ENCODE measurements at regions not wholly inside any gene's neighbourhood (a gene's known extent, or its start where the extent isn't known, plus 50 kb on each side); places are given as distances from the start of the nearest gene placed in this dataset.

GRCh38 chr7:18386607-18387006, 108.9 kb upstream of the HDAC9 start:
- in situ Hi-C loops (cut with HindIII; ENCODE audit: low sequenced_read_pairs): loop anchor here (10.0 kb wide), 1 partner anchor 108 kb away; the partner anchor contains the start of gene HDAC9
- no peak overlapping the region for H3K4me3 ChIP-seq (ENCODE audit: low read depth, low read length)
- TF ChIP-seq CTCF (IDR thresholded peaks at IDR 0.05; ENCODE audit: low read depth, low read length, missing control alignments): no peak
- no peak for DNase-seq (ENCODE audit: low read depth)

- in situ Hi-C loops (cut with HindIII; ENCODE audit: low sequenced_read_pairs): loop anchor here (10.0 kb wide), 1 partner anchor 108 kb away; the partner anchor contains the start of gene HDAC9
- DNase-seq (ENCODE audit: low read depth): no peak
- H3K4me3 ChIP-seq (ENCODE audit: low read depth, low read length): no peak overlapping the region
- TF ChIP-seq CTCF (IDR thresholded peaks at IDR 0.05; ENCODE audit: low read depth, low read length, missing control alignments): no peak
Observed at GRCh38 chr7:18387191-18387735, 108.3 kb upstream of the HDAC9 start.

GRCh38 chr7:18390535-18390907, 105.0 kb upstream of the HDAC9 start:
- H3K4me3 ChIP-seq (ENCODE audit: low read depth, low read length): no peak overlapping the region
- no peak for TF ChIP-seq CTCF (IDR thresholded peaks at IDR 0.05; ENCODE audit: low read depth, low read length, missing control alignments)
- in situ Hi-C loops (cut with HindIII; ENCODE audit: low sequenced_read_pairs): no loop called here
- no peak for DNase-seq (ENCODE audit: low read depth)

GRCh38 chr7:18393465-18394118, 102.0 kb upstream of the HDAC9 start:
- no peak for TF ChIP-seq CTCF (IDR thresholded peaks at IDR 0.05; ENCODE audit: low read depth, low read length, missing control alignments)
- in situ Hi-C loops (cut with HindIII; ENCODE audit: low sequenced_read_pairs): no loop called here
- no peak for DNase-seq (ENCODE audit: low read depth)
- H3K4me3 ChIP-seq (ENCODE audit: low read depth, low read length): no peak overlapping the region

GRCh38 chr7:18395868-18396267, 99.7 kb upstream of the HDAC9 start:
- DNase-seq (ENCODE audit: low read depth): no peak
- in situ Hi-C loops (cut with HindIII; ENCODE audit: low sequenced_read_pairs): no loop called here
- TF ChIP-seq CTCF (IDR thresholded peaks at IDR 0.05; ENCODE audit: low read depth, low read length, missing control alignments): no peak
- H3K4me3 ChIP-seq (ENCODE audit: low read depth, low read length): no peak overlapping the region

GRCh38 chr7:18396953-18397352, 98.6 kb upstream of the HDAC9 start:
- in situ Hi-C loops (cut with HindIII; ENCODE audit: low sequenced_read_pairs): no loop called here
- no peak overlapping the region for H3K4me3 ChIP-seq (ENCODE audit: low read depth, low read length)
- no peak for DNase-seq (ENCODE audit: low read depth)
- TF ChIP-seq CTCF (IDR thresholded peaks at IDR 0.05; ENCODE audit: low read depth, low read length, missing control alignments): no peak

All from astrocyte of the cerebellum (primary cell).